ENCODE measurements at regions not wholly inside any gene's neighbourhood (a gene's known extent, or its start where the extent isn't known, plus 50 kb on each side); places are given as distances from the start of the nearest gene placed in this dataset.
A peak's percentile ranks its signal among the peaks of the same experiment; 100 is the strongest.

DNA sequence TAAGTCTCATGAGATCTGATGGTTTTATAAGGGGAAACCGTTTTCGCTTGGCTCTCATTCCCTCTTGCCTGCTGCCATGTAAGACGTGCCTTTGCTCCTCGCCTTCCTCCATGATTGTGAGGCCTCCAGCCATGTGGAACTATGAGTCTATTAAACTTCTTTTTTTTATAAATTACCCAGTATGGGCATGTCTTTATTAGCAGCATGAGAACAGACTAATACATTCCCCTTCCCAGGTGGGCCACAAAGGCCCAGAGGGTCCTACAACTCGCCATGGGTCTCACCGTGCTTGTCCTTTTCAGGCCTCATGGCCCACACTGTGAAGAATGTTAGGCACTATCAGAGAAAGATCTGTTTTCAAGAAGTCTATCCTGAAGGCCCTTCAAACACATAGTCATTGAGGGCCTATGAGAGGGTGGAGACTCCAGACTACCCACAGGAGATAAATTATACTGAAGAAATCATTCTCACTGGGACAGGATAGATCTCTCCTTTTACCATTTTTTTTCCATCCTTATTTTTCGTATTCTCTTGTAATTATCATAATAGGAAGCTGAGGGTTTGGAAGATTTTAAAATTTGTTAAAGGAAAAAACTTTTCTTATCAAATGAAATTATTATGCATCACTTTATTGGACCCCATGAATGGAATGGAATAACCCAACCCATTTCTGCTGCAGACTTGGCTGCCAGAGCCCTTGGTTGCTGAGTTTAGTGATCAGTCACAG, 57.2 kb upstream of the EPCAM start:
- no peak for DNase-seq
- Histone ChIP-seq H3K27ac (peak overlapping the region in 9 of 10 donors; percentile 15 to 78 (median 68)), H3K36me3 (no peaks in the 10 kb centered on the region), H3K9me3 (no peaks in the 10 kb centered on the region), H3K4me3 (no peak overlapping the region), H3K27me3 (no peaks in the 10 kb centered on the region), H3K4me1 (peaks cover 2 to 48% (median 17%) of the 10 kb centered on the region in 9 donors)
- 93 to 97% methylated on average over 7 of the region's 7 CpGs for WGBS, 2 donors
- TF ChIP-seq, protein P1, sequence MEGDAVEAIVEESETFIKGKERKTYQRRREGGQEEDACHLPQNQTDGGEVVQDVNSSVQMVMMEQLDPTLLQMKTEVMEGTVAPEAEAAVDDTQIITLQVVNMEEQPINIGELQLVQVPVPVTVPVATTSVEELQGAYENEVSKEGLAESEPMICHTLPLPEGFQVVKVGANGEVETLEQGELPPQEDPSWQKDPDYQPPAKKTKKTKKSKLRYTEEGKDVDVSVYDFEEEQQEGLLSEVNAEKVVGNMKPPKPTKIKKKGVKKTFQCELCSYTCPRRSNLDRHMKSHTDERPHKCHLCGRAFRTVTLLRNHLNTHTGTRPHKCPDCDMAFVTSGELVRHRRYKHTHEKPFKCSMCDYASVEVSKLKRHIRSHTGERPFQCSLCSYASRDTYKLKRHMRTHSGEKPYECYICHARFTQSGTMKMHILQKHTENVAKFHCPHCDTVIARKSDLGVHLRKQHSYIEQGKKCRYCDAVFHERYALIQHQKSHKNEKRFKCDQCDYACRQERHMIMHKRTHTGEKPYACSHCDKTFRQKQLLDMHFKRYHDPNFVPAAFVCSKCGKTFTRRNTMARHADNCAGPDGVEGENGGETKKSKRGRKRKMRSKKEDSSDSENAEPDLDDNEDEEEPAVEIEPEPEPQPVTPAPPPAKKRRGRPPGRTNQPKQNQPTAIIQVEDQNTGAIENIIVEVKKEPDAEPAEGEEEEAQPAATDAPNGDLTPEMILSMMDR (IDR thresholded peaks at IDR 0.05) = no peak
- intact Hi-C loops (cut with DNase I) = loop anchor here in 2 of 10 donors (2.0 to 5.0 kb wide), 2 partner anchors 39 to 40 kb away; no protein-coding TSS in a partner anchor
- ATAC-seq = no peak

DNA sequence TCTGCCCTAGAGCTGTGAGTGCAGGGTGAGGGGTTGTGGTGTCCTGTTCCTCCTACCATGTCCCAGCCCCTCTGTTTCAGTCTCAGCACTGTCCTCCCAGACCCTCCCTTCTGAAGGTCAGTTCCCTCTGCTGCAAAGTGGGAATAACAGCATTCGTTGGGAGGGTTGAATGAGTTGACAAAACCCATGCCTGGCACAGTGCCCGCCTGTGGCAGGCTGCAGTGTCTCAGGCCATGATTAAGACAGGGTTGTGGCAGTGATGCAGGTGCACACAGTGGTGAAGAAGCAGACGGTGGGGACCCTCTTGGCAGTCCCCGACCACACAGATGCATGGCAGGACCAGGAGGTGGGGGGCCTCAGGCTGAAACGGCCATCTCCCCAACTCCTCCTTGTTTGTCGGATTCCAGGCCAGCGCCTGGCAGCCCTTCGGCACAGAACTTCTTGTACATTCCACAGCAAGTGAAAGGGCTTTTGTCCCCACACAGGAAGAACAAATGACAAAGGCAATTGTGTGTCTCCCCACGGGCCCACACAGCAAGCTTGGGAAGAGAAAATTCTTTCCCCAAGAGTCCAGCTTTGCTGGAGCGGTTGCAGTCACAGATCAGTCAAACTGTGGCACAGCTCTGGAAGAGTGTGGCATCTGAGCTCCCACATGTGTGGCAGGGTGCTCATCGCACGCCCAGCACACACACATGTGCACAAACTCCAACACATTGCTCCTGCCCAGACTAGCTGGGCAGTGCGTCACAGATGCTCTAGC, 58.1 kb upstream of the EPCAM start:
- Histone ChIP-seq H3K27me3 (no peaks in the 10 kb centered on the region), H3K4me3 (peak overlapping the region in 1 of 10 donors; percentile 4), H3K27ac (peak overlapping the region; percentile 15 to 78 (median 67)), H3K36me3 (no peaks in the 10 kb centered on the region), H3K9me3 (no peaks in the 10 kb centered on the region), H3K4me1 (peaks cover 2 to 52% (median 17%) of the 10 kb centered on the region in 9 donors)
- DNase-seq (peak; percentile 37 to 52), ATAC-seq (peak; percentile 59 to 80 (median 72))
- WGBS, 2 donors = 41 to 48% methylated on average over 13 of the region's 13 CpGs
- intact Hi-C loops (cut with DNase I) = loop anchor here in 2 of 10 donors (2.0 to 5.0 kb wide), 2 partner anchors 38 to 39 kb away; no protein-coding TSS in a partner anchor
- TF ChIP-seq, protein P1 (IDR thresholded peaks at IDR 0.05) = no peak

DNA sequence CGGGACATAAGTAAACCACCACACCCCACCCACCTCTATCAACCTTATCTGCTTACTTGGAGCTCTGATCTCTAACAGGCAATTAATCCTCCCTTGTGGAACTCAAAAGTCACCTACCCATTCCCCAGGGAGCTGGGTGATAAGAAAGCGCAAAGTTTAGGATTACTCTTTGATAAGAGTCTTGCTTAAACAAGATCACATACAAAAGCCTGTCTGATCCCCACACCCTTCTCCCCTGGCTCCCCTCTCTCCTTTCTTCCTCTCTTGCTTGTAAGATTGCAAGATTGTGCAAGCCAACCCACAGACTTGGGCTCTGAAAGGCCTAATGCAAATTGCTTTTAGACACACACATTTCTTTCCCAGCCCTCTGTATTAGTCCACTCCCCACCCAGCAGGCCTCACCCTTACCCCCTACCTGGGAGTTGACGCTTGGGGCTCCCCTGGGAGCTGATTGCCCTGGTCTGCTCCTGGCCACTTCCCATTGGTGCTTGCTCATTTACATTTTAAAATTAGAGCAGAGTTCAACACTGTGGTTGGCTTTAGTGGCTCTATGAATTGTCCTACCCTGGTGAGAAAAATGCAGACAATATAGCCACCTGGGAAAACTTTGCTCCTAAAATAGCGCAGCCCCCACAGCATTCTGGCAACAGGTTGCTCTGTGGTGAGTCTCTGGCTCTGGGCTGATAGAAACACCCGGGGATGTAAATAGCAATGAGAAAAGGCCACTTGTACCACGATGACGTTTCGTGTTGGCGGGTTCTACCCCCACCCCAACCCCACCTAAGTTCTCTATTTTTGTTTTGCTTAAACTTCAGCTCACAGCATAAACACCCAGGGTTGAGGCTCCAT, 58.9 kb upstream of the EPCAM start:
- H3K9me3 ChIP-seq = no peaks in the 10 kb centered on the region
- peaks cover 2 to 52% (median 17%) of the 10 kb centered on the region in 9 donors for H3K4me1 ChIP-seq
- ATAC-seq = peak; percentile 36 to 79 (median 68)
- DNase-seq = peak in 1 of 2 donors; percentile 16
- H3K4me3 ChIP-seq = peak overlapping the region in 1 of 10 donors; percentile 9
- peak overlapping the region; percentile 15 to 78 (median 67) for H3K27ac ChIP-seq
- intact Hi-C loops (cut with DNase I) = loop anchor here in 3 of 10 donors (2.0 to 5.0 kb wide), 2 partner anchors 37 to 38 kb away; no protein-coding TSS in a partner anchor
- 39 to 44% methylated on average over 9 of the region's 9 CpGs for WGBS, 2 donors
- no peaks in the 10 kb centered on the region for H3K36me3 ChIP-seq
- TF ChIP-seq, protein P1 (IDR thresholded peaks at IDR 0.05) = no peak
- H3K27me3 ChIP-seq = no peaks in the 10 kb centered on the region

Measured in heart right ventricle (tissue), 16 donors.